ENCODE measurements at regions not wholly inside any gene's neighbourhood (a gene's known extent, or its start where the extent isn't known, plus 50 kb on each side); places are given as distances from the start of the nearest gene placed in this dataset.
A peak's percentile ranks its signal among the peaks of the same experiment; 100 is the strongest.
"Not testable (repeated sequence)": the region's sequence is repeated elsewhere in the genome, so short reads cannot be mapped to it uniquely, and the experiment has no call there.

- H3K27me3 ChIP-seq (replicated peaks in 1 of 2; ENCODE audit: control insufficient read depth in 2 of 2, extremely low read depth in 1 of 2, insufficient read depth in 2 of 2, low read length in 1 of 2), result peaks cover 0 to 8% of the 10 kb centered on the region in 2 experiments
- ChIA-PET POLR2A (no interaction called here), CTCF (no interaction called here)
- Mint-ChIP-seq H3K27ac (no peak overlapping the region), H3K4me1 (peaks cover 16 to 18% (median 16%) of the 10 kb centered on the region in 3 donors), H3K4me3 (no peak overlapping the region), H3K27me3 (no peaks in the 10 kb centered on the region), H3K36me3 (no peaks in the 10 kb centered on the region), H3K9me3 (no peaks in the 10 kb centered on the region)
- no CpG with 5 or more reads among the region's 5 CpGs for WGBS (ENCODE audit: insufficient coverage)
- peaks cover 4 to 15% of the 10 kb centered on the region in 2 experiments for H3K4me1 ChIP-seq (ENCODE audit: control insufficient read depth in 1 of 2, extremely low read depth in 1 of 2, insufficient read depth in 2 of 2, low read length in 2 of 2)
- DNase-seq (no peak), ATAC-seq (replicated peaks in 1 of 4) (no peak)
- no peak overlapping the region for H3K27ac ChIP-seq (ENCODE audit: low read length)
- no peaks in the 10 kb centered on the region for H3K9me3 ChIP-seq
- no peak overlapping the region for H3K4me3 ChIP-seq (ENCODE audit: control insufficient read depth in 1 of 2, extremely low read depth in 1 of 2, low read length in 1 of 2)
- H3K36me3 ChIP-seq (ENCODE audit: control insufficient read depth in 2 of 2, extremely low read depth in 1 of 2, insufficient read depth in 1 of 2, low read length in 1 of 2), result no peaks in the 10 kb centered on the region
These were observed 338.2 kb upstream of the TNRC6C start for GRCh38 chr17:77620282-77620681.

GRCh38 chr17:77622084-77622483, 336.4 kb upstream of the TNRC6C start:
- H3K36me3 ChIP-seq (ENCODE audit: control insufficient read depth in 2 of 2, extremely low read depth in 1 of 2, insufficient read depth in 1 of 2, low read length in 1 of 2); H3K27me3 ChIP-seq (replicated peaks in 1 of 2; ENCODE audit: control insufficient read depth in 2 of 2, extremely low read depth in 1 of 2, insufficient read depth in 2 of 2, low read length in 1 of 2); H3K27ac Mint-ChIP-seq; H3K4me3 Mint-ChIP-seq; CTCF ChIA-PET; H3K27me3 Mint-ChIP-seq; H3K9me3 ChIP-seq; ATAC-seq (replicated peaks in 1 of 4); H3K4me3 ChIP-seq (ENCODE audit: control insufficient read depth in 1 of 2, extremely low read depth in 1 of 2, low read length in 1 of 2); H3K9me3 Mint-ChIP-seq; POLR2A ChIA-PET; H3K27ac ChIP-seq (ENCODE audit: low read length); H3K36me3 Mint-ChIP-seq; DNase-seq: not testable (repeated sequence)
- H3K4me1 ChIP-seq (ENCODE audit: control insufficient read depth in 1 of 2, extremely low read depth in 1 of 2, insufficient read depth in 2 of 2, low read length in 2 of 2), result peaks cover 4 to 15% of the 10 kb centered on the region in 2 experiments
- H3K4me1 Mint-ChIP-seq, result peaks cover 16 to 18% (median 16%) of the 10 kb centered on the region in 3 donors
- WGBS (ENCODE audit: insufficient coverage), result 92% methylated on average over 2 of the region's 6 CpGs

- peaks cover 8% of the 10 kb centered on the region for H3K36me3 Mint-ChIP-seq
- H3K27ac Mint-ChIP-seq, result no peak overlapping the region
- 86% methylated on average over 2 of the region's 4 CpGs for WGBS (ENCODE audit: insufficient coverage)
- DNase-seq (no peak), ATAC-seq (replicated peaks in 1 of 4) (no peak)
- H3K27me3 Mint-ChIP-seq, result peaks cover 0 to 5% of the 10 kb centered on the region in 2 donors
- Histone ChIP-seq H3K36me3 (ENCODE audit: control insufficient read depth in 2 of 2, extremely low read depth in 1 of 2, insufficient read depth in 1 of 2, low read length in 1 of 2) (no peaks in the 10 kb centered on the region), H3K4me1 (ENCODE audit: control insufficient read depth in 1 of 2, extremely low read depth in 1 of 2, insufficient read depth in 2 of 2, low read length in 2 of 2) (peaks cover 4 to 15% of the 10 kb centered on the region in 2 experiments), H3K27me3 (replicated peaks in 1 of 2; ENCODE audit: control insufficient read depth in 2 of 2, extremely low read depth in 1 of 2, insufficient read depth in 2 of 2, low read length in 1 of 2) (peaks cover 0 to 8% of the 10 kb centered on the region in 2 experiments), H3K4me3 (ENCODE audit: control insufficient read depth in 1 of 2, extremely low read depth in 1 of 2, low read length in 1 of 2) (no peak overlapping the region), H3K27ac (ENCODE audit: low read length) (no peak overlapping the region), H3K9me3 (no peaks in the 10 kb centered on the region)
- peaks cover 4 to 9% (median 8%) of the 10 kb centered on the region in 3 donors for H3K9me3 Mint-ChIP-seq
- no peak overlapping the region for H3K4me3 Mint-ChIP-seq
- ChIA-PET CTCF (no interaction called here), POLR2A (no interaction called here)
- H3K4me1 Mint-ChIP-seq, result peaks cover 15% of the 10 kb centered on the region in 3 donors
These were observed 335.9 kb upstream of the TNRC6C start for GRCh38 chr17:77622647-77623046.

- POLR2A ChIA-PET, result not testable (repeated sequence)
These were observed 335.2 kb upstream of the TNRC6C start for GRCh38 chr17:77623321-77623720.

GRCh38 chr17:77628035-77628434, 330.5 kb upstream of the TNRC6C start:
- Histone ChIP-seq H3K4me3 (ENCODE audit: control insufficient read depth in 1 of 2, extremely low read depth in 1 of 2, low read length in 1 of 2) (no peak overlapping the region), H3K27me3 (replicated peaks in 1 of 2; ENCODE audit: control insufficient read depth in 2 of 2, extremely low read depth in 1 of 2, insufficient read depth in 2 of 2, low read length in 1 of 2) (peaks cover 0 to 15% of the 10 kb centered on the region in 2 experiments), H3K27ac (ENCODE audit: low read length) (no peak overlapping the region), H3K36me3 (ENCODE audit: control insufficient read depth in 2 of 2, extremely low read depth in 1 of 2, insufficient read depth in 1 of 2, low read length in 1 of 2) (no peaks in the 10 kb centered on the region), H3K4me1 (ENCODE audit: control insufficient read depth in 1 of 2, extremely low read depth in 1 of 2, insufficient read depth in 2 of 2, low read length in 2 of 2) (no peaks in the 10 kb centered on the region), H3K9me3 (no peaks in the 10 kb centered on the region)
- H3K27ac Mint-ChIP-seq, result no peak overlapping the region
- ChIA-PET CTCF (no interaction called here), POLR2A (no interaction called here)
- peaks cover 10 to 11% of the 10 kb centered on the region in 2 donors for H3K27me3 Mint-ChIP-seq
- H3K4me3 Mint-ChIP-seq, result no peak overlapping the region
- peaks cover 7 to 13% (median 13%) of the 10 kb centered on the region in 3 donors for H3K9me3 Mint-ChIP-seq
- no peaks in the 10 kb centered on the region for H3K4me1 Mint-ChIP-seq
- no CpG with 5 or more reads among the region's 2 CpGs for WGBS (ENCODE audit: insufficient coverage)
- ATAC-seq (replicated peaks in 1 of 4) (no peak), DNase-seq (peak in 1 of 35 experiments; percentile 2)
- H3K36me3 Mint-ChIP-seq, result peaks cover 12% of the 10 kb centered on the region

More at GRCh38 chr17:77623321-77623720, 335.2 kb upstream of the TNRC6C start:
- H3K27ac ChIP-seq (ENCODE audit: low read length); H3K27ac Mint-ChIP-seq; H3K4me3 Mint-ChIP-seq; H3K36me3 ChIP-seq (ENCODE audit: control insufficient read depth in 2 of 2, extremely low read depth in 1 of 2, insufficient read depth in 1 of 2, low read length in 1 of 2); H3K4me1 Mint-ChIP-seq; H3K27me3 Mint-ChIP-seq; ATAC-seq (replicated peaks in 1 of 4); CTCF ChIA-PET; H3K4me3 ChIP-seq (ENCODE audit: control insufficient read depth in 1 of 2, extremely low read depth in 1 of 2, low read length in 1 of 2); H3K9me3 ChIP-seq; H3K4me1 ChIP-seq (ENCODE audit: control insufficient read depth in 1 of 2, extremely low read depth in 1 of 2, insufficient read depth in 2 of 2, low read length in 2 of 2); H3K27me3 ChIP-seq (replicated peaks in 1 of 2; ENCODE audit: control insufficient read depth in 2 of 2, extremely low read depth in 1 of 2, insufficient read depth in 2 of 2, low read length in 1 of 2); DNase-seq: not testable (repeated sequence)
- Mint-ChIP-seq H3K36me3 (peaks cover 12% of the 10 kb centered on the region), H3K9me3 (peaks cover 7 to 13% (median 13%) of the 10 kb centered on the region in 3 donors)
- WGBS (ENCODE audit: insufficient coverage), result 88% methylated on average over 6 of the region's 10 CpGs

- POLR2A ChIA-PET, result not testable (repeated sequence)
These were observed 329.2 kb upstream of the TNRC6C start for GRCh38 chr17:77629284-77629683.

GRCh38 chr17:77631307-77631706, 327.2 kb upstream of the TNRC6C start:
- no peak for ATAC-seq (replicated peaks in 1 of 4)
- no peak overlapping the region for H3K4me3 Mint-ChIP-seq
- Histone ChIP-seq H3K36me3 (ENCODE audit: control insufficient read depth in 2 of 2, extremely low read depth in 1 of 2, insufficient read depth in 1 of 2, low read length in 1 of 2) (no peaks in the 10 kb centered on the region), H3K27ac (ENCODE audit: low read length) (no peak overlapping the region), H3K4me1 (ENCODE audit: control insufficient read depth in 1 of 2, extremely low read depth in 1 of 2, insufficient read depth in 2 of 2, low read length in 2 of 2) (no peaks in the 10 kb centered on the region), H3K27me3 (replicated peaks in 1 of 2; ENCODE audit: control insufficient read depth in 2 of 2, extremely low read depth in 1 of 2, insufficient read depth in 2 of 2, low read length in 1 of 2) (peaks cover 0 to 15% of the 10 kb centered on the region in 2 experiments), H3K4me3 (ENCODE audit: control insufficient read depth in 1 of 2, extremely low read depth in 1 of 2, low read length in 1 of 2) (no peak overlapping the region), H3K9me3 (no peaks in the 10 kb centered on the region)
- H3K4me1 Mint-ChIP-seq, result peaks cover 0 to 6% (median 0%) of the 10 kb centered on the region in 3 donors
- H3K27ac Mint-ChIP-seq, result no peak overlapping the region
- H3K27me3 Mint-ChIP-seq, result peaks cover 10 to 11% of the 10 kb centered on the region in 2 donors
- 100% methylated on average over 5 of the region's 9 CpGs for WGBS (ENCODE audit: insufficient coverage)
- H3K9me3 Mint-ChIP-seq, result peaks cover 7 to 13% (median 13%) of the 10 kb centered on the region in 3 donors
- peak in 1 of 35 experiments; percentile 3 for DNase-seq
- ChIA-PET CTCF (interaction anchor here in 1 of 2 donors (0.5 kb wide), 1 partner anchor 331 kb away, joined by 3 read pairs; no protein-coding TSS in a partner anchor), POLR2A (no interaction called here)
- peaks cover 12% of the 10 kb centered on the region for H3K36me3 Mint-ChIP-seq

More at GRCh38 chr17:77629284-77629683, 329.2 kb upstream of the TNRC6C start:
- ATAC-seq (replicated peaks in 1 of 4); H3K4me3 Mint-ChIP-seq; H3K9me3 ChIP-seq; CTCF ChIA-PET; H3K27ac ChIP-seq (ENCODE audit: low read length); H3K36me3 ChIP-seq (ENCODE audit: control insufficient read depth in 2 of 2, extremely low read depth in 1 of 2, insufficient read depth in 1 of 2, low read length in 1 of 2); H3K4me1 Mint-ChIP-seq; H3K4me3 ChIP-seq (ENCODE audit: control insufficient read depth in 1 of 2, extremely low read depth in 1 of 2, low read length in 1 of 2); DNase-seq; H3K4me1 ChIP-seq (ENCODE audit: control insufficient read depth in 1 of 2, extremely low read depth in 1 of 2, insufficient read depth in 2 of 2, low read length in 2 of 2); H3K27ac Mint-ChIP-seq: not testable (repeated sequence)
- H3K27me3 ChIP-seq (replicated peaks in 1 of 2; ENCODE audit: control insufficient read depth in 2 of 2, extremely low read depth in 1 of 2, insufficient read depth in 2 of 2, low read length in 1 of 2), result peaks cover 0 to 15% of the 10 kb centered on the region in 2 experiments
- no CpG with 5 or more reads among the region's 2 CpGs for WGBS (ENCODE audit: insufficient coverage)
- peaks cover 12% of the 10 kb centered on the region for H3K36me3 Mint-ChIP-seq
- peaks cover 7 to 13% (median 13%) of the 10 kb centered on the region in 3 donors for H3K9me3 Mint-ChIP-seq
- peaks cover 10 to 11% of the 10 kb centered on the region in 2 donors for H3K27me3 Mint-ChIP-seq
